Glomerular visceral epithelial cell (primary cell): ENCODE measurements at regions not wholly inside any gene's neighbourhood (a gene's known extent, or its start where the extent isn't known, plus 50 kb on each side); places are given as distances from the start of the nearest gene placed in this dataset.

Experiments used
- DNase-seq: peaks from one replicate; pipeline ENCODE4 v3.0.0-alpha.2; 2016; ENCODE audit errors: extremely low spot score

GRCh38 chr2:83565181-83565580 lies 893.9 kb downstream of the SUCLG1 start:
- no peak for DNase-seq

GRCh38 chr2:83561592-83561991 lies 897.5 kb downstream of the SUCLG1 start:
- no peak for DNase-seq

DNA sequence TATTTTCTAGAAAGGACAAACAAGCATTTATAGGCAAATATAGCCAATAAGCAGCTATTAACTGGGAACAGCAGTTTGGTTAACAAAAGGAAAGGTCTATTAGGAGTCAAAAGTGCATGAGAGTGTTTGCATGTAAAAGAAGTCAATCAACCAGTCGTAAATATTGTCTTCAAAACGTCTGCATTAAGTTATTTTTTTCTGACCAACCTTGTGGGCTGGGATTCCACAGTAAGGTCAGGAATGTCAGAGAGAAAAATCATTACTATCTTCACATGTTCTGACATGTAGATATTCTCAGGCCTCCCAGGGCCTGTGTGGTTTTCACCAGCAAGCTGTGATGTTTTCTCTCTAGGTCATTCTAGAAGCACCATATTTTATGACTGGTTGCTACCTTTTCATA lies 922.5 kb downstream of the SUCLG1 start:
- DNase-seq = no peak

GRCh38 chr2:83534416-83534815 lies 924.7 kb downstream of the SUCLG1 start:
- DNase-seq = no peak

GRCh38 chr2:83531206-83531826 lies 927.8 kb downstream of the SUCLG1 start:
- DNase-seq = no peak

- no peak for DNase-seq
Observed at GRCh38 chr2:83528767-83529166, 930.3 kb downstream of the SUCLG1 start.

GRCh38 chr2:83522891-83523493 lies 936.1 kb downstream of the SUCLG1 start:
- DNase-seq = no peak

GRCh38 chr2:83517727-83518368 lies 941.2 kb downstream of the SUCLG1 start:
- no peak for DNase-seq

DNA sequence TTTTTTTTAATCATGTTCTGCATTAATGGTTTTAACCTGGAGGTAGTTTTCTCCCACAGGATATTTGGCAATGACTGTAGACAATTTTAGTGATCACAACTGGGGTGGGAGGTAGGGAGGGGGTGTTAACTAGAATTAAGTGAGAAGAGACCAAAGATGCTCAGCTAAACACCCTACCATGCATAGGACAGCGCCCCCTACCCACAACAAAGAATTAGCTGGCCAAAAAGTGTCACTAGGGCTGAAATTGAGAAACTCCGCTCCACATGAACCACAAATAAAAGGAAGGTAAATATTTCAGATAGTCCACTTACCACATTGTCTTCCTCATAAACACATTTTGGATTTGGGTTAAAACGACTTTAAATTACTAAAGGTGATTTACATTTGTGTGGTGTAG lies 942.6 kb downstream of the SUCLG1 start:
- no peak for DNase-seq

DNA sequence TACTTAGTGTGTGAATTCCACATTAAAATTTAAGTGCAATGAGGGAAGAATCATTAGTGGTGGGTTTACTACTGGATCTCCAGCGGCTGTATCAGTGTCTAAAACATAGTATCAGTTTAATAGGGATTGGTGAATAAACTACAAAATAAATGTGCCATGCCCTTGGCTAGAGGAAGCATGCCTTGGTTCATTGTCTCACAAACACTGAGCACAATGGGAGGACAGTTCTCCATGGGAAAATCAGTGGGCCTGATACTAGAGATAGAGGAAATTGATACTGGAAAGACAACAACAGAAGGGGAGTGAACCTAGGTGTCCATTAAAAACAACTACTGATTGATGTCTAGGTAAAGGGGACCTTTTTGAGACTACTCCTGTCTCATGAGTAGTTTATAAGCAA lies 971.6 kb downstream of the SUCLG1 start:
- no peak for DNase-seq

DNA sequence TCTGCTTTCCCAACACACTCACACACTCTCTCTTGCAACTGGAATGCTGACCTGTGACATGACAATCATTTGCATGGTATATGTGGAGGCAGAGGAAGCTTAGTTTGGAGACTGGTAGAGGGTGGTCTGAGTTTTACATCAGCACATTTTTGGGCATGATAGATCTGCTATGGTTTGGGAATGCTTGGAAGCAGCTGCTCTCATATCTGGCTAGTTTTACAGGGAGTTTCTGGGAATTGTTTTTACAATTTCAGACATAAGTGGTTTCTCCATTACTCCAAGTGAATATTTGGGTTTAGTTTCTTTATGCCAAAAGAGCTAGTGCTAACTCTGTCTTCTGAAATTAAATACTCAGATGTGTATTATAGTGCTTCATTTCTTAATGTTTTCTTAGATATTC lies 977.6 kb downstream of the SUCLG1 start:
- DNase-seq = no peak

DNA sequence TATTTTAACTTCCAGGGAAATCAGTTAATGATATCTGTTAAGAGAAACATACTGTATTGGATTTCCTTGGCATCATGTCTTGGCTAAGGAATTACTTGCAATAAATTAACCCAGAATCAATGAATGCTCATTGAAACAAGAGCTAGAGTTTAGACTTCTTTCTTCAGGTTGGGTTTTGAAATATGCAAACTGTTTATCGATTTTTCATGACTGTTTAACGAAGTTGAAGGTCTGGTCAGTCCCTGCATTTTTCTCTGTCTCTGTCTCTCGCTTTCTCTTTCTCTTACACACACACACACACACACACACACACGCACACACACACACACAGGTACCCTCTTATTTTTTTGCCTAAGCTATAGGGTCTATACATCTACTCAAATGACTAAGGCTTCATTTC lies 981.0 kb downstream of the SUCLG1 start:
- no peak for DNase-seq

DNA sequence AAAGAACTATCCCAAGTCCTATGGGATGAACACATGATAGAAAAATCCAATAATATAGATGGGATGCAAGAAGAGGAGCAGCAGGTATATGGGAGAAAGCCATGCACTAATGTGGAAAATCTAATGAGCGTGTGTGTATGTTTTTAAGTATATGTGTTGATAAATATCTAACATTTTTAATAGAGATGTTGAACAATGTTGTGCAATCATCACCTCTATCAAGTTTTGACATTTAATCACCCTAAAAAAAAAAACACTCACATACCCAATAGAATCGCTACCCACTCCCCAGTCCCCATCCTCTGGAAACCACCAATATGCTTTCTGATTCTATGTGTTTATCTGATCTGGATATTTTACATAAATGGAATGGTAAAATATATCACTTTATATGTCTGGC lies 983.7 kb downstream of the SUCLG1 start:
- DNase-seq = no peak

- DNase-seq = no peak
Observed at GRCh38 chr2:83471655-83472054, 987.4 kb downstream of the SUCLG1 start.

GRCh38 chr2:83470928-83471327 lies 988.2 kb downstream of the SUCLG1 start:
- no peak for DNase-seq

DNA sequence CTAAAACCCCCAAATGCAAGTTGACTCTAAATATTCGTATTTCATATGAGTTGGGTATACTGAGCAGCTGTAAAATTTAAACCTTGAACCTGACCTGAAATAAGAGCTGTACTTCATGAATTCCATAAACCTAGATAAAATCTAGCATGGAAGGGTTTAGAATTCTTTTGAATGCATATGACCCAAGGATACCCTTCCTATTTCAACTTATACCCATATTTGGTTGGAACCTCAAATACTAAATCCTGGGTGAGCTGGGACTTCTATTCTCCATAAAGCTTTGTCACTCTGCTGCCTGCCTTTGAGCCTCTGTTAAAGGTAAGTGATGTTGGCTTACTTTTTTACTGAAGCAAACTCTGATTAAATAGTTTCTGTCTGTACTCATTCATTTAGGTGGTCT lies 994.6 kb downstream of the SUCLG1 start:
- DNase-seq = no peak

DNA sequence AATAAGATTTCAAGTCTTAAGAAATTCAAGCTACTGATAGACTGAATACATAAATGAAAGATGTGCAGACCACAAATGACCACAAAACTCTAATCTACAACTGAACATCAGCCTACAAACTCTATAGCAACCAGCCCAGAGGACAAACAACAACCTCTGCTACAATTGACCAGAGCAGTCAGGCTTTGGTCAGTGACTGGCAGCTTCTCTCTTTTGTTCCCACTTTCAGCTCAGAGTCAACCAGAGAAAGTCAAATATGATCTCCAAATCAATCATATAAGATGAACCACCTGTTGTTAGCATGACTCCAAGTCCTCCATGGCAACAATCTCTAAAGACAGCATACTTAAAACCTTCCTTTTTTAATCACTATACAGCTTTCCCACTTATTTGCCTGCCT lies 996.2 kb downstream of the SUCLG1 start:
- DNase-seq = no peak

DNA sequence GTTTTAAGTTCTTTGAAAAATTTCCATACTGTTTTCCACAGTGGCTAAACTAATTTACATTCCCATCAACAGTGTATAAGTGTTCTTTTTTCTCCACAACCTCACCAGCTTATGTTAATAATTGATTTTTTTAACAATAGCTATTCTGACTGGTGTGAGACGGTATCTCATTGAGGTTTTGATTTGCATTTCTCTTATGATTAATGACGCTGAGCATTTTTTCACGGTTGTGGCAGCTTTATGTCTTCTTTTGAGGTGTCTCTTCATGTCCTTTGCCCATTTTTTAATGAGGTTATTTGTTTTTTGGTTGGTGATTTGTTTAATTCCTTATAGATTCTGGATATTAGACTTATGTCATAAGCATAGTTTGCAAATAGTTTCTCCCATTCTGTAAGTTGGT lies 997.9 kb downstream of the SUCLG1 start:
- no peak for DNase-seq

GRCh38 chr2:83459456-83459855 lies 999.6 kb downstream of the SUCLG1 start:
- DNase-seq = no peak

DNA sequence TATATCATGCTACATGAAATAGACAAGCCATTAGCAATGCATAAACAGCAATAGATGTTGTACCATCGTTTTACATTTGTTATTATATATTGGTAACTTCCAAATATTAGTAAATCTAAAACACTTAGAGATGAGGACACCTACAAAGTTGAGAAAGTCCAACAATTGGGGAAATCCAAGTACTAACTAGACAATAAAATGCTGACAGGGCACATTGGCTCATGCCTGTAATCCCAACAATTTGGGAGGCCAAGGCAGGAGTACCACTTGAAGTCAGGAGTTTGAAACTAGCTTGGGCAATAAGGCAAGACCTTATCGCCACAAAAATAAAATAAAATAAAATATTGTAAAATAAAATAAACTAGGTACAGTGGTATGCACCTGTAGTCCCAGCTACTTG lies 1023.1 kb downstream of the SUCLG1 start:
- DNase-seq = no peak

- DNase-seq = no peak
Observed at GRCh38 chr2:83420993-83421392, 1038.1 kb downstream of the SUCLG1 start.

DNA sequence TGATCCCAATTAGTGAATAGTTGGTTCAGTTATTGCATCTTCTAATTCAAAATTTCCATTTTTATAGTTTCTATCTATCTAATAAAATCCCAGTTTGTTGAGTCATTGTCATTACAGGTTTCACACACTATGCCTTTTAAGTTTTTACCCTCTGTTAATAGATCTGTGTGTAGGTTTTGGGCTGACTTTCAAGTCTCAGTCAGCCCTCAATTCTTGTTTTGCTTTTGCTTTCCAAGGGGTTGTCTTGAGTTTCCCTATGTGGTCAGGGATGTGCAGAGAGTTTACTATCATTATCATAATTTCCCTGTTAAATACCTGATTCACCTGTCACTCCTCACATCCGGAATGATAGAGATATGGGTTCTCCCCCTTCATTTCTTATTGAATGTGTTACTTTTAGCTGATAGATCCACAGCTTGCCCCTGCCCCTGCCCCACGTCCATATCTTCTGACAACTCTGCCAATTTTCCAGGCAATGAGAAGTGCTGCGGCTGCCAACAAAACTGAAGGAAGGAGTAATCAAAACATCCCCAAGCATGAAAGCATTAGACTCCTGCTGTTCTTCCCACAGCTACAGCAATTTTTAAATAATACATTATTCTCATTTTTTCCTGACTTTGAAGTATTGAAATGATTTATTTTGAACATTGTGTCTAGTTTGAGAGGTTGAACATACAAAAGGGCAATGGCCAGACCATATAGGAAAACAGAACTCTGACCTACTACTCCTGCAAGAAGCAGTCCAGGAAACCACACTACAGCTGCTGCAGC lies 1064.8 kb downstream of the SUCLG1 start:
- no peak for DNase-seq

DNA sequence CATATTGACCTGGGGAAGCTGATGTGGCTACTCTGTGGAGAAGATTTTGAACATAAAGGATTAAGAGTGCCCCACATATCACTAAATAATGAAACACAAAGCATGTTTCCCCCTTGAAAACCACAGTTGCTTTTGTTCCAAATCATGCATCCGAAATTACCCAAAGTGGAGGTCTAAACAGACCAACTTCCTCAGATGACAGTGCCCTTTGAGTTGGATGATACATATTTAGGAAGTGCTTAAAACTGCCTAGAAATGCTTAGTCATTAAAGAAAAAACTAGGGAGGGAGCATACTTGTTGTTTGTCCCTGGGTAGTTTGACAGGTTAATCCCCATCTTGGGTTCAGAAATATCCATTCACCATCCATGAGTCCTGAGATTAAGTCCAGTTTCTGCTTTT lies 1070.3 kb downstream of the SUCLG1 start:
- DNase-seq = no peak
